K562 (cell line): ENCODE measurements at regions not wholly inside any gene's neighbourhood (a gene's known extent, or its start where the extent isn't known, plus 50 kb on each side); places are given as distances from the start of the nearest gene placed in this dataset.

Experiments
- ATAC-seq: fragments of 200-7000 bp; cut with Tn5 transposase; 3 replicates; pipeline ENCODE4 v1.9.1; 2020; ENCODE audit warnings: moderate library complexity
- BruUV-seq: library from RNA; stranded (reverse); fragments of 400-500 nt; replicated peaks from 2 replicates; lab custom pipeline; 2021; lab: Mats Ljungman, UMichigan
- CTCF ChIA-PET: fragments of 300-600 bp; formaldehyde crosslinking; extraction: SDS; loops from one replicate; lab custom pipeline; 2021; ENCODE audit warnings: low intra/inter-chr PET ratio; lab: Yijun Ruan, JAX
- POLR2A ChIA-PET: fragments of 300-600, 350-650 bp; sonication (Branson Sonifier 250); formaldehyde crosslinking; extraction: SDS; loops from one replicate; lab custom pipeline; 2021; ENCODE audit warnings: antibody characterized with exemption, inconsistent platforms; lab: Yijun Ruan, JAX
- DNase-seq, 4 experiments: peaks; one replicate each; pipeline versions ENCODE4 v3.0.0 to v3.0.0-alpha.2; 2011 to 2018; ENCODE audit warnings: low spot score in 3 of 4, mixed read lengths in 3 of 4; ENCODE audit errors: extremely low read depth in 1 of 4
- FAIRE-seq: peaks from 2 replicates; lab custom pipeline; 2011; peaks lifted over from hg19 to GRCh38; lab: Jason Lieb, UNC
- H2AFZ ChIP-seq: 2 replicates; pipeline ENCODE4 v1.6.0; 2011; ENCODE audit warnings: low read depth, low read length, control low read depth, inconsistent platforms
- H3K27ac ChIP-seq: fragments of 200-600 bp; 3 replicates; pipeline ENCODE4 v1.8.0; 2011; ENCODE audit warnings: low read depth, mild to moderate bottlenecking, control low read depth, inconsistent platforms, low read length, moderate library complexity, mixed read lengths; ENCODE audit errors: extremely low read depth
- H3K27me3 ChIP-seq, 2 experiments: fragments of 300-600 bp in 1 of 2; 2 replicates in 1 of 2; 3 replicates in 1 of 2; pipeline versions ENCODE4 v1.6.0 to v1.8.0; 2011; ENCODE audit warnings: inconsistent platforms in 2 of 2, low read length in 2 of 2, mild to moderate bottlenecking in 1 of 2, mixed read lengths in 1 of 2, moderate library complexity in 1 of 2; ENCODE audit not compliant: control insufficient read depth in 2 of 2, insufficient read depth in 2 of 2
- H3K36me3 ChIP-seq: fragments of 300-600 bp; 3 replicates; pipeline ENCODE4 v1.8.0; 2011; ENCODE audit warnings: mild to moderate bottlenecking, low read length, inconsistent platforms; ENCODE audit not compliant: control insufficient read depth, insufficient read depth
- H3K4me1 ChIP-seq, 2 experiments: fragments of 200-600 bp in 1 of 2; replicated peaks in 1 of 2; 2 replicates in 1 of 2; 3 replicates in 1 of 2; pipeline versions ENCODE4 v1.5.1 to v1.8.0; 2011; ENCODE audit warnings: inconsistent platforms in 2 of 2, low read length in 2 of 2, mild to moderate bottlenecking in 1 of 2, mixed read lengths in 1 of 2, moderate library complexity in 1 of 2; ENCODE audit not compliant: control insufficient read depth in 2 of 2, insufficient read depth in 2 of 2
- H3K4me2 ChIP-seq: 2 replicates; pipeline ENCODE4 v1.6.1; 2011; ENCODE audit warnings: low read length, control low read depth, inconsistent platforms, mixed read lengths; ENCODE audit not compliant: insufficient read depth
- H3K4me3 ChIP-seq: fragments of 200-600 bp; sonication (generic), shearing (Covaris generic); 2 replicates; pipeline ENCODE4 v1.5.1; 2016; ENCODE audit warnings: control low read depth, inconsistent platforms
- H3K79me2 ChIP-seq: fragments of 200-600 bp; 3 replicates; pipeline ENCODE4 v1.8.0; 2011; ENCODE audit warnings: low read length, inconsistent platforms; ENCODE audit not compliant: control insufficient read depth, insufficient read depth
- H3K9ac ChIP-seq, 2 experiments: 2 replicates each; pipeline versions ENCODE4 v1.6.0 to v1.6.1; 2011; ENCODE audit warnings: low read depth in 2 of 2, low read length in 2 of 2, control low read depth in 1 of 2, inconsistent platforms in 1 of 2, mild to moderate bottlenecking in 1 of 2, mixed read lengths in 1 of 2; ENCODE audit not compliant: insufficient read depth in 1 of 2
- H3K9me1 ChIP-seq: one replicate; pipeline ENCODE4 v1.6.0; 2011; ENCODE audit warnings: inconsistent platforms, mild to moderate bottlenecking, low read length, moderate library complexity; ENCODE audit not compliant: control insufficient read depth, insufficient read depth
- H3K9me3 ChIP-seq: replicated peaks from 2 replicates; pipeline ENCODE4 v1.5.1; 2011; ENCODE audit warnings: low read depth, low read length, inconsistent platforms; ENCODE audit not compliant: control insufficient read depth, insufficient read depth
- H4K20me1 ChIP-seq: replicated peaks from 2 replicates; pipeline ENCODE4 v1.6.1; 2011; ENCODE audit warnings: low read length, inconsistent platforms, mixed read lengths; ENCODE audit not compliant: control insufficient read depth, insufficient read depth
- ADNP ChIP-seq: fragments of 200-800 bp; sonication (Bioruptor generic); IDR thresholded peaks from 2 replicates; pipeline ENCODE4 v1.6.1; 2016; ENCODE audit warnings: missing genetic modification characterization, missing compliant biosample characterization
- BRD4 ChIP-seq: fragments of 200-600 bp; sonication (generic); IDR thresholded peaks from 2 replicates; pipeline ENCODE4 v1.6.1; 2017; ENCODE audit warnings: inconsistent platforms
- CHCHD3 ChIP-seq: fragments of 250-450 bp; sonication (Bioruptor Pico); IDR thresholded peaks from 2 replicates; pipeline ENCODE4 v2.1.2; 2022; ENCODE audit warnings: mild to moderate bottlenecking
- ELF1 ChIP-seq: fragments of 200-800 bp; sonication (Bioruptor generic); IDR thresholded peaks from 2 replicates; pipeline ENCODE4 v1.6.1; 2016; ENCODE audit warnings: missing genetic modification characterization, missing compliant biosample characterization
- FOXJ2 ChIP-seq: fragments of 200-800 bp; sonication (Bioruptor generic); IDR thresholded peaks from 2 replicates; pipeline ENCODE4 v1.6.1; 2016; ENCODE audit warnings: missing genetic modification characterization, missing compliant biosample characterization
- JUN ChIP-seq, 2 experiments: sonication (generic) in 1 of 2; formaldehyde crosslinking in 1 of 2; IDR thresholded peaks; 2 replicates each; pipeline versions ENCODE4 v1.6.1 to v1.8.0; 2012 to 2022; ENCODE audit warnings: borderline replicate concordance in 2 of 2, mild to moderate bottlenecking in 2 of 2, improper control_type of control experiment in 1 of 2, low read depth in 1 of 2, low read length in 1 of 2, missing genetic modification reagents in 1 of 2
- NCOA1 ChIP-seq: fragments of 450-650 bp; IDR thresholded peaks from 2 replicates; pipeline ENCODE4 v1.6.1; 2016; ENCODE audit warnings: low read depth
- RFX7 ChIP-seq: fragments of 250-450 bp; sonication (Bioruptor Pico); IDR thresholded peaks from 2 replicates; pipeline ENCODE4 v1.5.1; 2021; ENCODE audit warnings: mild to moderate bottlenecking
- SLC30A9 ChIP-seq: fragments of 250-450 bp; sonication (Bioruptor Pico); IDR thresholded peaks from 2 replicates; pipeline ENCODE4 v1.8.0; 2022; ENCODE audit warnings: mild to moderate bottlenecking, moderate library complexity
- SRSF9 ChIP-seq: fragments of 200-400 bp; formaldehyde crosslinking; IDR thresholded peaks from 2 replicates; pipeline ENCODE4 v1.6.1; 2017; ENCODE audit warnings: low read depth, low read length, borderline replicate concordance
- TAL1 ChIP-seq: fragments of 450-650 bp; IDR thresholded peaks from 2 replicates; pipeline ENCODE4 v1.6.1; 2016; ENCODE audit warnings: mild to moderate bottlenecking
- ZNF584 ChIP-seq: fragments of 200-800 bp; sonication (Bioruptor generic); IDR thresholded peaks from 2 replicates; pipeline ENCODE4 v1.6.1; 2016; ENCODE audit warnings: low read depth, mild to moderate bottlenecking, missing genetic modification characterization, missing compliant biosample characterization
- ZNF76 ChIP-seq: fragments of 250-450 bp; sonication (Bioruptor Pico); IDR thresholded peaks from 2 replicates; pipeline ENCODE4 v1.4.0; 2020; ENCODE audit warnings: mild to moderate bottlenecking, moderate library complexity, borderline replicate concordance
- WGBS: fragments of 100-300 bp; shearing (Covaris generic); methylation state at CpG from one replicate; pipeline ENCODE4 v1.1.6; 2016; ENCODE audit warnings: low coverage, mixed read lengths; ENCODE audit not compliant: insufficient coverage; ENCODE audit errors: missing lambda C conversion rate; 5-methylcytosine and 5-hydroxymethylcytosine counted together
- in situ Hi-C: fragments of 300-500 bp; cut with MboI; formaldehyde crosslinking; loops from 4 replicates; pipeline ENCODE4 v1.15.0; 2018; ENCODE audit warnings: inconsistent platforms, mixed read lengths
- intact Hi-C: fragments of 100-400 bp; cut with micrococcal nuclease; formaldehyde crosslinking; loops from 2 replicates; pipeline ENCODE4 v1.14.2; 2022

- no peak overlapping the region for H3K4me2 ChIP-seq
- POLR2A ChIA-PET: no interaction called here
- no peaks in the 10 kb centered on the region for H3K4me1 ChIP-seq
- H3K27me3 ChIP-seq: no peaks in the 10 kb centered on the region
- WGBS: 0% methylated on average over 3 of the region's 3 CpGs
- no peak for TF ChIP-seq ZNF76 (CRISPR knock-in tag)
- no peak for TF ChIP-seq TAL1
- no peak for TF ChIP-seq ELF1 (tag)
- TF ChIP-seq CHCHD3 (CRISPR knock-in tag): no peak
- no peak for TF ChIP-seq JUN (IDR thresholded peaks at IDR 0.05; ENCODE audit: borderline replicate concordance, low read depth, low read length)
- no peak for TF ChIP-seq JUN (CRISPR knock-in tag; IDR thresholded peaks at IDR 0.05; ENCODE audit: borderline replicate concordance)
- no peak for TF ChIP-seq NCOA1
- TF ChIP-seq SRSF9: no peak
- TF ChIP-seq SLC30A9 (CRISPR knock-in tag): no peak
- no peak for TF ChIP-seq ADNP (tag)
- no peak for TF ChIP-seq BRD4
- TF ChIP-seq RFX7 (CRISPR knock-in tag): no peak
- TF ChIP-seq ZNF584 (CRISPR knock-in tag): no peak
- TF ChIP-seq FOXJ2 (tag): no peak
- TF ChIP-seq, all 486 proteins: peak for 0
- CTCF ChIA-PET: no interaction called here
- intact Hi-C loops: no loop called here
- no TSS peak for BruUV-seq
- no peak for ATAC-seq
- Histone ChIP-seq H3K27ac (no peak overlapping the region), H3K79me2 (no peaks in the 10 kb centered on the region), H4K20me1 (no peaks in the 10 kb centered on the region), H3K9ac (no peak overlapping the region), H2AFZ (no peak overlapping the region), H3K36me3 (no peaks in the 10 kb centered on the region), H3K4me3 (no peak overlapping the region), H3K9me3 (no peaks in the 10 kb centered on the region; the same call in 1 of the 2 replicates), H3K9me1 (no peaks in the 10 kb centered on the region)
- in situ Hi-C loops: no loop called here
- no peak for FAIRE-seq
- no peak for DNase-seq
Observed at GRCh38 chr11:121894581-121894980, 221.4 kb downstream of the BLID start.
